HG02852 (cell line): ENCODE measurements at regions not wholly inside any gene's neighbourhood (a gene's known extent, or its start where the extent isn't known, plus 50 kb on each side); places are given as distances from the start of the nearest gene placed in this dataset.

Experiments
- ATAC-seq: cut with Tn5 transposase; IDR thresholded peaks from one replicate; pipeline ENCODE4 v1.9.1; 2021; ENCODE audit warnings: mild to moderate bottlenecking, moderate library complexity; ENCODE audit not compliant: unreplicated experiment

DNA sequence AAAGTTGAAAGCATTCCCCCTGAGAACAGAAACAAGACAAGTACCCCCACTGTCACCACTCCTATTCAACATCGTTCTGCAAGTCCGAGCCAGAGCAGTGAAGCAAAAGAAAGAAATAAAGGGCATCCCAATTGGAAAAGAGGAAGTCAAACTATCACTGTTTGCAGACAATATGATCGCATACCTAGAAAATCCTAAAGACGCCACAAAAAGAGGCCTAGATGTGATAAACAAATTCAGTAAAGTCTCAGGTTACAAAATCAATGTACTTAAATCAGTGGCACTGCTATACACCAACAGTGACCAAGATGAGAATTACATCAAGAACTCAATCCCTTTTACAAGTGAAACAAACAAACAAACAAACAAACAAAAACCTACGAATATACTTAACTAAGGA lies 87.7 kb upstream of the COCH start:
- no peak for ATAC-seq

DNA sequence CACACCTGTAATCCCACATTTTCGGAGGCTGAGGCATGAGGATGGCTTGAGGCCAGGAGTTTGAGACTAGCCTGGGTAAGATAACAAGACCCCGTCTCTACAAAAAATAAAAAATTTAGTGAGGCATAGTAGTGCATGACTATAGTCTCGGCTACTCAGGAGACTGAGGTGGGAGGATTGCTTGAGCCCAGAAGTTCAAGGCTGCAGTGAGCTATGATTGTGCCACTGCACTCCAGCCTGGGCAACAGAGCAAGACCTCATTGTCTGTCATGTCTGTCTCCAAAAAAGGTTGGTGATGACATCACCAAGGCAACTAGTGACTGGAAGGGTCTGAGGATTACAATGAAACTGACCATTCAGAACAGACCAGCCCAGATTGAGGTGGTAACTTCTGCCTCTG lies 83.5 kb upstream of the COCH start:
- ATAC-seq, result no peak

DNA sequence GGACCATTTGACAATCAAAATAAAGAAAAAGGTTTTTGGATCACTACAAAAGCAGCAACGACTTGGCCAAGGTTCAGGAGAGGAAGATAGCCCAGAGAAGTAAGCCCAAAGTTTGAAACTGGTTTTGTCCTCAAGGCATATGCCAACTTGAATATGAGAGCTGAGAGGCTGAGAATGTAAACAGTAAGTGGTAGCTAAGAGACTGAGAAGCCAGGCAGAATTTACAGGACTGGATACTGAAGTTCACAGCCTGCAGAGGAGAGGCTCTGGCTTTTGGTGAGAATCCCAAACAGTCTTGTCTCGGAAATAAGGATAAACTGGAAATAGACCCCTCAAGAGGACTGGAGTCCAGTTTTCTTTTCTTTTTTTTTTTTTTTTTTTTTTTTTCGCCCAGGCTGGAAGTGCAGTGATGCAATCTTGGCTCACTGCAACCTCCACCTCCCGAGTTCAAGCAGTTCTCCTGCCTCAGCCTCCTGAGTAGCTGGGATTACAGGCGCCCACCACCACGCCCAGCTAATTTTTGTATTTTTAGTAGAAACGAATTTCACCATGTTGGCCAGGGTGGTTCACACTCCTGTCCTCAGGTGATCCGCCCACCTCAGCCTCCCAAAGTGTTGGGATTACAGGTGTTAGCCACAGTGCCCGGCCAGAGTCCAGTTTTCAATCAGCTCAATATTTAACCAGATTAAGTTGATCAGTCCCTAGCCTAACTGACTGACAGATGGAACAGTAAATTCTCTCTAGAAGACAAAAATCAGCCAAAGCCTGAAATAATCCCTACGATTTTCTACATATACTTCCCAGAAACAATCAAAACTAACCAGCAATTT lies 82.6 kb upstream of the COCH start:
- no peak for ATAC-seq

GRCh38 chr14:30796707-30797106 lies 77.7 kb upstream of the COCH start:
- no peak for ATAC-seq

- ATAC-seq, result no peak
Observed at GRCh38 chr14:30798516-30798915, 75.8 kb upstream of the COCH start.

GRCh38 chr14:30798961-30799360 lies 75.4 kb upstream of the COCH start:
- no peak for ATAC-seq

GRCh38 chr14:30799933-30800332 lies 74.4 kb upstream of the COCH start:
- no peak for ATAC-seq

GRCh38 chr14:30803185-30803584 lies 71.2 kb upstream of the COCH start:
- no peak for ATAC-seq

DNA sequence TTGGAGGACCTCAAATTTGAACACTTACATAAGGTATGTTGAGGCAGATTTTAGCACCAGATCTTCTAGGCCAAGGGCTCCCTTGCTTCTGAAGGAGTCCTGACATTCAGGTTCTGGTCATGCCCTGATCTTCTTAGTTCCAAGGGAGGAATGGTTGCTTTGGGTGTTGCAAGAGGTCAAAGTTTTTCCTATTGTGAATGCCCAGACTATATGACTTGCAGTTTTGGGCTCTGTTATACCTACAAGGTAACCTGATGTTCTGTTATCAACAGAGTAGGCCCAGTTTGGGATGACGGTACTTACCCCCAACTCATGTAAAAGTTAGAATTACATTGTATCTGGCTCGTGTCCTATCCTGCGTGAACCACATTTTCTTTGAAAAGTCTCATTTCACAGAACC lies 69.1 kb upstream of the COCH start:
- ATAC-seq, result no peak

- ATAC-seq, result no peak
Observed at GRCh38 chr14:30808576-30808975, 65.8 kb upstream of the COCH start.

GRCh38 chr14:30813216-30813615 lies 61.1 kb upstream of the COCH start:
- no peak for ATAC-seq

GRCh38 chr14:30820674-30821073 lies 53.7 kb upstream of the COCH start:
- peak; percentile 65 for ATAC-seq

DNA sequence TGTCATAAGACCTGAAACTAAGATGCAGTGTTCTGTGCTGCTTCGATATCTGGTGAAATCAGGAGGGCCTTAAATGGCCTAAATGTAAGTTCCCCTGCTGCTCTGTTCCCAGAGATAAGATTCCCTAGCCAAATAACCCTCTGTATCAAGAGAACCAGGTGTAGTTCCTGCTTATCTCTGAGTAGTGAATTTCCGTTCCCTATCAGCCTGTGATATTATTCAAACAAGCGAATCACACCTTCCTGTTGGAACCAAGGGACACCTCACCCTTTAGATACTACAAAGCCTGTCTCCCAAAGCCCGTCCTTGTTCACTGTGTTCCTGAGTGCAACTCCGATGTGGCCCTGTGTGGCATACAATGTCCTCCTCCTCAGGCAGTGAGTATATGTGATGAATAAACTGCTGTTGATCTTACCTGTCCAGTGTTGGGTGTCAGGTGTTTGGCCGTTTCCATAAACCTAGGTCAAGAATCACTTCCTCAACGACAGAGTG lies 52.2 kb upstream of the COCH start:
- ATAC-seq, result no peak
